SK-N-MC (cell line): ENCODE measurements at regions not wholly inside any gene's neighbourhood (a gene's known extent, or its start where the extent isn't known, plus 50 kb on each side); places are given as distances from the start of the nearest gene placed in this dataset.
A peak's percentile ranks its signal among the peaks of the same experiment; 100 is the strongest.
"Not testable (repeated sequence)": the region's sequence is repeated elsewhere in the genome, so short reads cannot be mapped to it uniquely, and the experiment has no call there.

Source experiments
- DNase-seq: peaks from one replicate; pipeline ENCODE4 v3.0.0-alpha.2; 2011; ENCODE audit warnings: low read depth, low spot score
- H3K27ac ChIP-seq: fragments of 200-600 bp; sonication (generic); 2 replicates; pipeline ENCODE4 v1.5.1; 2016; ENCODE audit warnings: mixed run types
- H3K36me3 ChIP-seq: fragments of 200-600 bp; sonication (generic); 2 replicates; pipeline ENCODE4 v1.6.1; 2017; ENCODE audit warnings: antibody characterized with exemption, low read length, mixed read lengths; ENCODE audit not compliant: insufficient read depth
- H3K4me3 ChIP-seq: fragments of 200-600 bp; sonication (generic); 2 replicates; pipeline ENCODE4 v1.5.1; 2016
- H3K9ac ChIP-seq: fragments of 200-600 bp; sonication (generic); 2 replicates; pipeline ENCODE4 v1.8.0; 2017; ENCODE audit warnings: mixed run types, mixed read lengths; ENCODE audit not compliant: insufficient read length
- H3K9me3 ChIP-seq: fragments of 200-600 bp; sonication (generic); 2 replicates; pipeline ENCODE4 v1.6.1; 2017; ENCODE audit warnings: low read depth, mild to moderate bottlenecking, antibody characterized with exemption, low read length, moderate library complexity, mixed read lengths
- EZH2 ChIP-seq: fragments of 200-600 bp; sonication (generic); IDR thresholded peaks from one replicate; pipeline ENCODE4 v1.6.1; 2017; ENCODE audit warnings: antibody characterized with exemption
- FOXP2 ChIP-seq: optimal IDR thresholded peaks from 2 replicates; pipeline ENCODE3; 2011; ENCODE audit warnings: mild to moderate bottlenecking, moderate library complexity; ENCODE audit not compliant: insufficient read depth; ENCODE audit errors: extremely low read length, control extremely low read depth
- POLR2AphosphoS5 ChIP-seq: IDR thresholded peaks from 2 replicates; pipeline ENCODE4 v1.6.1; 2012; ENCODE audit warnings: mild to moderate bottlenecking, low read depth, low read length, borderline replicate concordance

DNA sequence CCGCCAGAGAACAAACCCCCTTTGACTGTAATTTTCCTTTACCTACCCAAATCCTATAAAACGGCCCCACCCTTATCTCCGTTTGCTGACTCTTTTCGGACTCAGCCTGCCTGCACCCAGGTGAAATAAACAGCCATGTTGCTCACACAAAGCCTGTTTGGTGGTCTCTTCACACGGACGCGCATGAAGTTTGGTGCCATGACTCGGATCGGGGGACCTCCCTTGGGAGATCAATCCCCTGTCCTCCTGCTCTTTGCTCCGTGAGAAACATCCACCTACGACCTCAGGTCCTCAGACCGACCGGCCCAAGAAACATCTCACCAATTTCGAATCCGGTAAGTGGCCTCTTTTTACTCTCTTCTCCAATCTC is 52.1 kb upstream of the FAM124A start:
- not testable (repeated sequence) for H3K4me3 ChIP-seq, DNase-seq, H3K9ac ChIP-seq, H3K27ac ChIP-seq, H3K36me3 ChIP-seq, H3K9me3 ChIP-seq

DNA sequence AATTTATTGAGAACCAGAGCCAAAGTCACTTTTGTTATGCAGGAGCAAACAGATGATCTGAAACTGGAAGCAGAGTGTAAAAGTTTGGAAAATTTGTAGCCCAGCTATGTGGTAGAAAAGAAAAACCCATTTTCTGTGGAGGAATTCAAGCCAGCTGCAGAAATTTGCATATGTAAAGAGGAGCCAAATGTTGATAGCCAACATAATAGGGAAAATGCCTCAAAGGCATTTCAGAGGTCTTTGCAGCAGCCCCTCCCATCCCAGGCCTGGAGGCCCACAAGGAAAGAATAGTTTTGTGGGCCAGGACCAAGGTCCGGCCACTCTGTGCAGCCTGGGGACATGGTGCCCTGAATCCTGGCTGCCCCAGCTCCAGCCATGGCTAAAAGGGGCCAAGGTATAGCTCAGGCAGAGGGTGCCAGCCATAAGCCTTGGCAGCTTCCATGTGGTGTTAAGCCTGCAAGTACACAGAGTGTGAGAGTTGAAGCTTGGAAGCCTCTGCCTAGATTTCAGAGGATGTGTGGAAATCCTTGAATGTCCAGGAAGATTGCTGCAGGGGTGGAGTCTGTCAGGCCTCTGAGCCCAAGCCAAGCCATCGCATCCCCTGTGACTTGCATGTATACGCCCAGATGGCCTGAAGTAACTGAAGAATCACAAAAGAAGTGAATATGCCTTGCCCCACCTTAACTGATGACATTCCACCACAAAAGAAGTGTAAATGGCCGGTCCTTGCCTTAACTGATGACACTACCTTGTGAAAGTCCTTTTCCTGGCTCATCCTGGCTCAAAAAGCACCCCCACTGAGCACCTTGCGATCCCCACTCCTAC is 52.7 kb upstream of the FAM124A start:
- not testable (repeated sequence) for H3K36me3 ChIP-seq, H3K9ac ChIP-seq, H3K9me3 ChIP-seq, DNase-seq
- H3K27ac ChIP-seq, result peak overlapping the region; percentile 87
- H3K4me3 ChIP-seq, result peak overlapping the region; percentile 53

DNA sequence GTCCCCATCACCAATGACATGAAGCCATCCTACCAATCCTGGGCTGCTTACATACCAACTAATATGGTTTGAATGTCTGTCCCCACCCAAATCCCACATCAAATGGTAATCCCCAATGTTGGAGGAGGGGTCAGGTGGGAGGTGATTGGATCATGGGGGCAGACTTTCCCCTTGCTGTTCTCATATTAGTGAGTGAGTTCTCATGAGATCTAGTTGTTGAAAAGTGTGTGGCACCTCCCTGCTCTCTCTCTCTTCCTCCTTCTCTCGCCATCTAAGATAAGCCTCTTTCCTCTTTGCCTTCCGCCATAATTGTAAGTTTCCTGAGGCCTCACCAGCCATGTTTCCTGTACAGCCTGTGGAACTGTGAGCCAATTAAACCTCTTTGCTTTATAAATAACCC is 53.6 kb upstream of the FAM124A start:
- H3K4me3 ChIP-seq, result peak overlapping the region; percentile 53
- TF ChIP-seq FOXP2 (no peak), POLR2AphosphoS5 (no peak), EZH2 (no peak)
- H3K36me3 ChIP-seq, result no peaks in the 10 kb centered on the region
- no peaks in the 10 kb centered on the region for H3K9me3 ChIP-seq
- H3K9ac ChIP-seq, result no peak overlapping the region
- peak overlapping the region; percentile 87 for H3K27ac ChIP-seq
- no peak for DNase-seq

DNA sequence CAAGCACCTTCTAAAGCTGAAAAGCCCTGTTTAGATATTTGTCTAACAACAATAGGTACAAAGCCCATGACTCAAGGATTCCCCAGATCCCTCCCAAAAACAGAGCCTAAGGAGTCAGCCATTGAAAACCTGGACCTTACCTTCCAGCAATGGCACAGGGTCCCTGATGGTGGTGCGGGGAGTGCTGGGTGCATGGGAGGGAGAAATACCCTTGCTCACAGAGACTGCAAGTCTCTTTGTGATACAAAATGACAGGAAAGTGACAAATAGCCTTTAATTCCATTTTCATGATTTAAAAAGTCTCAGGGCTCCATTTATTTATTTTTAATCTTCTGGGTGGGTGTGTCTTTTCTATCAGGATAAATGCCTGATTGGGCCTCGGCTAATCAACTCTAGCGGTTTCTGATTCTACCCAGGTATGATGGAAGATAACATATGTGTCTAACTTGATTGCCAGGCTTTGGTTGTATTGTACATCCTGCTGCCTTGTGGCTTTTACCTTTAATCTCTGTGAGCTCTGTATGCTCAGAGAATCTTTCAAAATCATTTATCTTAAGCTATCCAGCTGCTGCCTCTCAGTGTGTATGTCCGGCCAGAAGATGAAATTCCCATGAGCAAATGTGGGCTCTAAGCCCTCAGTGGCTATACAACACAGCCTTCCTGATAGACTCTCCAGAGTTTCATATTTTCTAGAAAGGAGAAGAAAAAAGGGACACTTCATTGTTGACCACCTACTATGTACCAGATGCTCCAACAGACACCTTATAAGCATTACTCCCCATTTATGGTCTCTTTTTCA is 54.6 kb upstream of the FAM124A start:
- Histone ChIP-seq H3K4me3 (no peak overlapping the region), H3K36me3 (no peaks in the 10 kb centered on the region), H3K27ac (no peak overlapping the region), H3K9me3 (no peaks in the 10 kb centered on the region), H3K9ac (no peak overlapping the region)
- no peak for DNase-seq
- TF ChIP-seq FOXP2 (no peak), POLR2AphosphoS5 (no peak), EZH2 (no peak)

- Histone ChIP-seq H3K27ac (no peak overlapping the region), H3K4me3 (no peak overlapping the region), H3K9me3 (no peaks in the 10 kb centered on the region), H3K36me3 (no peaks in the 10 kb centered on the region), H3K9ac (no peak overlapping the region)
- no peak for TF ChIP-seq POLR2AphosphoS5
- TF ChIP-seq EZH2, result no peak
- no peak for TF ChIP-seq FOXP2
- DNase-seq, result no peak
These were observed 51.6 kb upstream of the C13orf42 start for GRCh38 chr13:51162701-51163100.
